ENCODE measurements at regions not wholly inside any gene's neighbourhood (a gene's known extent, or its start where the extent isn't known, plus 50 kb on each side); places are given as distances from the start of the nearest gene placed in this dataset.

DNA sequence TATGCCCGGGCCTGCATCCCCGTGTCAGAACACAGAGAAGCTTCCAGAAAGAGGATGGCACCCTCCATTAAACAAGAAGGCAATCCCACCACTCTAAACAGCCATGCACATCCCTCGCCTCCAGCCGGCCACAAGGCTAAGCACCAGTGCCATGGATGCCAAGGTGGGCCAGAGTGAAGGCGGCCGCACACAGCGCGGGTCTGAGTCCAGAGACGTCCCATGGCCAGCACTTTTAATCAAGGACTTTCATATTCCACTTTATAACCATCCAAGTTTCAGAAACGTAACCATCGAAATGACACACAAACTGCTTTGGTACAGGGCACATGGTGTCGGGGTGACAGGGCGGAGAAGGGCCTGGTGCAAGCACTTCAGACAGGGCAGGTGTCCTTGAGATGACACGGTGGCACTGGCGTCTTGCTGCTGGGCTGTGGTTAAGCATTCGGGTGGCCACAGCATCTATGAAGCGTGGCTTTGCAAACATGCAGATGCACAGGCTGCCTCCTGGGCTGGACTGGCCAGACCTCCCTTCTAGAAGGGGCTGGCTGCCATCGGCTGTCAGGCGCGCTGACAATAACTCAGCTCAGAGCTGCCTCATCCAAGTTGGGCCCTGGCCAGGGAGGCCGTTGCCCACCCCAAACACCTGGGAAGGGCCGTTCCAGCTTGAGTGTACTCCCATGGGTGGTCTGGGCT lies 117.2 kb downstream of the RFLNA start:
- no peak for DNase-seq

DNA sequence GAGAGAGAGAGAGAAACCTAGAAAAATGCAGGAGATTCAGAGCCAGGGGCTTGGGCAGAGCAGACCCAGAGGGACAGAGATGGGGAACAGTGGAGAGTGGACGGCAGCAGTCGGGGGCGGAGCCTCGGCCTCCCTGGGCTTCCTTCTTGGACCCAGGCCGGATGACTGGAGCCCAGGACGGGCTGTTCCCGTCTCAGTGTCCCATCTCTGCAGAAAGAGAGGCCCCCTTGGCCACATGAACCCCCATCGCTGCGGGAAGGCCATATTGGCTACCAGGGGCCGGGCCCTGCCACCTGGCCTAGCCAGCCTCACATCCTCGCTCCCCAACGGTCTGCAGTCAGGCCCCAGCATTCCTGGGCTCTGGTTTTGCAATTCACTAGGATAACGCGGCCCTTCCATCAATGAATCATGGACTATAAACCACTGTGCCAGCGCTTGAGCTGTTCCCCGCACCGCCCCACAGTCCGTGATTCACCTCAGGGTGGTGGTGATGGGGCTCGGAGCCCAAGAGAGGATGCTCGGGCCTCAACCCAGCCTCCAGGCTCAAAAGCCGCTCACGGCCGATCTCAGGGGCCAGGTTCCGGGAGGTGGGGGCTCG lies 116.5 kb downstream of the RFLNA start:
- DNase-seq = peak; percentile 53

DNA sequence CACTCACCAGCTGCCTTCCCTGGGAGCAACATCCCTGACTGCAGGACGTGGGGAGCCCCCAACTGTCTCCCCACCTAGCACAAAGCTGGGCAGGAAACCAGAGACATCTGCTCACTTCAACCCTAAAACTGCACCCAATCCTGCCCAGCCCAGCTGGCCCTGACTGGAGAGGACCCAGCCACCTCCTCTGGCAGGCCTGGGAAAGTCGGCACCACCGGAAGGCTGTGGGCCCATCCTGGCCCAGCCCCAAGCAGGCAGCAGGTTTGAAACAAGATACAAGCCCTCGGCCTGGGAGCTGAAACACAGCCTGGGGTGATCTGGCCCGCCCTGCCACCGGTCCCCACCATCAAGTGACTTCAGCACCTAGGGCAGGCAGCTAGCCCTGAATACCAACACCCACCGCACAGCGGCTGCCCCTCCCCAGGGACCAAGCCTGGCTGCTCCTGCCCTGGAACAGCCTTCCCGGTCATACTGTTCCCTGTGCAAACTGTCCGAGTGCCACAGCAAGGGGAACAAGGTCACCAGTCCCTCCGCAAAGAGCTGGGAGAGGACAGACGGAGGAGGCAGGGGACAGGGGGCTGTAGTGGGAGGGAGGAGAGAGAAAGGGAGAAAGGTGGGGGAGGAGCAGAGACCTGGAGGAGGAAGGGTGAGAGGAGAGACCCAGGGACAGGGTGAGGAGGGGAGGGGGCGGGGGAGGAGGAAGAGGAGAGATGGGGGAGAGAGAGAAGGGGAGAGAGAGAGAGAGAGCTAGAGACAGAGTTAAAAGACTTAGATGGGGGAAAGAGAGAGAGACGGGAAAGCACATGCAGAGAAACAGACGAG lies 115.7 kb downstream of the RFLNA start:
- no peak for DNase-seq

DNA sequence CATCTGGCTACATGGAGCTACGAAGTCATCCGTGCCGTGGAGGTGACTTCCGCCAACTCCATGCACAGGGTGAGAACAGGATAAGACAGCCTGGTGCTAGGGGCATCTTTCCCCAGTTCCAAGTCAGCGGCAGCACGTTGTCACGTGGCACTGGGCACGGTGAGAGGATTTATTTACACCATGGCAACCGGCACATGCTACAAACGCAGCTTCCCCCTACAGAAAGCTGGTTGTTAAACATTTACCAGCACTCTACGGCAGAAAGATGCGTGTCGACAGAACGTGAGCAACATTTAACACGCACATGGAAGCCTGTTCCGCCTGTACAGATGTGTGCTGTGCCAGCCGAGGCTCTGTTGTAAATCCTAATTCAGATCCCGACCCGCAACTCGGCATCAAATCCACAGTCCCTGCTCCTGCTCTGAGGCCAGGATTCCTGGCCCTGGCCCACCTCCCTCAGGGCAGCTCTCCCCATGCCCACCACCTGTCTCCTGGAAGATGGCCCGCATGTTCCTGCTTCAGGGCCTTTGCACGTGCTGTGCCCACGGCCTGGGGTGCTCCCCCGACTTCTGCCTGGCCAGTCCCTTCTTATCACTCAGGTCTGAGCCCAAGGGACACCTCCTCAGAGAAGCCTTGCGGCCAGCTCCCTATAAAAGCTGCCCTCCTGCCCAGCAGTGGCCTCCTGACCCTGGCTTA lies 114.1 kb downstream of the RFLNA start:
- no peak for DNase-seq

DNA sequence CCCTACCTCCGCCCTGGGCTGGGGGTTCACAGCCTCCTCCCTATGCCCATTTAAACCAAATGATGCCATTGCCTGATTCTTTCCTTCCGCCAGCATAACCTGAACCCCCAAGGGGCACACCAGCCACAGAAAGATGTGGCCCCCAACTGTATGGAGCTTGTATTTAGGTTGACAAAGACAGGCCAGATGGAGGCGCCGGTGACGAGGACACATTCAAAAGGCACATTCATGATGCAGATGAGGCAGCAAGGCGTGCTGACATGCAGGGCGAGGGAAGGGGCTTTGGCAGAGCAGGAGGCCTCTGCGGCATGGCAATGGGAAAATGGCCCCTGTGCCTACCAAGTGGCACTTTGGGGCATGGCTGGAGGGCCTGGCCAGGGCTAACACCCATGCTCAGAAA lies 112.2 kb downstream of the RFLNA start:
- no peak for DNase-seq

DNA sequence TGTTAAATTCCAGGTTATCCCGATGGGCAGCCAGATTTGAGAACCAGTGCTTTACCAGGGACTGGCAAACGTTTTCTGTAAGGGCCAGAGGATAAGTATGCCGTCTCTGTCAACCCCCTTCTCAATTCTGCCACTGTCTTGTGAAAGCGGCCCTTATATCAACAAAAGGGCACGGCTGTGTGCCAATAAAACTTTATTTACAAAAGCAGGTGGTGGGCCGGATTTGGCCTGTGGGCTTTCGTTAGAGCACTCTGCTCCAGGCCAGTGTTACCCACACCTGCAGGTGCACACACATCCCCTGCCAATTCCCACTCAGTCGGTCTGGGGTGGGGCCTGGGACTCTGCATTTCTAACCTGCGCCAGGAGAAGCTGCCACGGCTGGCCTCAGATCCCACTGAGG lies 111.2 kb downstream of the RFLNA start:
- no peak for DNase-seq

DNA sequence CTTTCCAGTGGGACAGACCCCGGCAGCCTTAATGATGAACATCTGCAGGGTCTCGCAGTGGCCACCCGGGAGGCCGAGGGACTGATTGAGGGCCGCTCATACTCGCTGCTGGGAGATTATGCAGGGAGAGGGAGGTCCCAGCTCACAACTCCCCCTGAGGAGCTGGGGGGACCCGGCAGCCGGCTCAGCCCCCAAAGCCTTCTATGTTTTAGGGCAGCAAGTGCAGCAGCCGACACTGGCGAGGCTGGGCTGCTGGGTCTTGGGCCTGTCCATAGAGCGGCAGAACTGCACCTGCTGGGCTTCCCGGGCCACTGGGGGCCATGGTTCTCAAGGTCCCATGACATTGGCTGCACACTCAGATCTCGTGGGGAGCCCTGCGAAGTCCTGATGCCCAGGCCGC lies 110.7 kb downstream of the RFLNA start:
- no peak for DNase-seq

DNA sequence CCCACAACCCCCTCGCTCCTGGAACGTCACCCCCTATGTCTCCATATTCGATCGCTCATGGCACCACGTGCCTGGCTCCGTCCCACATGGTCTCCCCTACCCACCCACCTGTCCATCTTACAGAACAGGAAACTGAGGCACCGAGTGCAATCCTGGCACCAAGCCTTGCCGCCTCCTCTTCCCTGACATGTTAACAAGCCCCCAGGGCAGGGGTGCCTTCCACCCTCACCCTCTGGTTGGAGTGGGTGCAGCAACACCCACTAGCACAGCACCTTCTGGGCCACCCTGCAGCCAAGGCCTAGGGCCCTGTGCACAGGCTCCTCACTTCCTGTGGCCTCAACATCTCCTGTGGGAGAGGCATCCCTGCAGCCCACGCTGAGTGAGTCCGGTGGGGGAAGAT lies 110.3 kb downstream of the RFLNA start:
- DNase-seq = no peak

DNA sequence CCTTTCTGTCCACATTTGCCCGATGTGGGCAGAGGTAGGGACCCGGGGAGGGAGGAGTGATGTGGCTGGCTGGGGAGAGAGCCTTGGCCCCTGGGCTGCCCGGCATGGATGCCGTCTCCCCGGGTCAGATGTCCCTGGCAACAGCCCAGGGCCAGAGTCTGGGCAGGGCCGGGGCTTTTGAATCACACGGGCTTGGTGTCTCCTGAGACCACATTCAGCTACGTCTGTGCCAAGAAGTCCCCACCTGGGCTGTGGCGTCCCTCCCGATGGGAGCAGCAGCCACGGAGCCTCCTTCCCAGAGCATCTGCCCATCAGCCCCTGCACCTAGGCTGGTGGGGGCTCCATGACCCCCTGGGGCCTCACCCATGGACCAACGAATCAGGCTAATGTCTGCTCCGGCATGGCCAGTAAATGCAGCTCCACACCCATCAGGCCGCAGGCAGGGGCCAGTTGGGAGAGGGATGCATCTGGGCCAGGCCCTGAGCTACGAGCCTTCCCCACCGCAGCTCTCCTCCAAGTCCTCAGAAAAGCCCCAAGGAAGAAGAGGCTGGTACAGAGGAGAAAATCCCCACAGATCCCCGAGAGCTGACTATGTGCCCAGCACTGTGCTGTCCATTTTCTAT lies 109.4 kb downstream of the RFLNA start:
- DNase-seq = no peak

DNA sequence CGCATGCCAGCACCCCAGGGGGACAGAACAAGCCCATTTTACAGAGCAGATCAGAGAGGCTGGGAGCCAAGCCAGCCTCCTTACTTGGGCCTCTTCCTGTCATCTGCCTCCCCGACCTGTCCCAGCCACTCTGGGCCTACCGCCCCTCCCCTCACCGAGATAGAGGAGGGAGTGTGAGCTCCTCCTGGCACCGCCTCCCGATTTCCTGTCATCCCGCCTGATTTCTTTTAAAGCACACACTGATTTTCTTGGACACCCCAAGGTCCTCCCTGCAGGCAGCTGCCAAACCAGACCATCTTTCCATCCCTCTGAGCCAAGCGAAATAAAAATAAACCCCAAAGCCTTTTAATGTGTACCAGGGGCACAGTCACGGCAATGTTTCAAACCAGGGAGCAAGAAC lies 108.4 kb downstream of the RFLNA start:
- DNase-seq = no peak

DNA sequence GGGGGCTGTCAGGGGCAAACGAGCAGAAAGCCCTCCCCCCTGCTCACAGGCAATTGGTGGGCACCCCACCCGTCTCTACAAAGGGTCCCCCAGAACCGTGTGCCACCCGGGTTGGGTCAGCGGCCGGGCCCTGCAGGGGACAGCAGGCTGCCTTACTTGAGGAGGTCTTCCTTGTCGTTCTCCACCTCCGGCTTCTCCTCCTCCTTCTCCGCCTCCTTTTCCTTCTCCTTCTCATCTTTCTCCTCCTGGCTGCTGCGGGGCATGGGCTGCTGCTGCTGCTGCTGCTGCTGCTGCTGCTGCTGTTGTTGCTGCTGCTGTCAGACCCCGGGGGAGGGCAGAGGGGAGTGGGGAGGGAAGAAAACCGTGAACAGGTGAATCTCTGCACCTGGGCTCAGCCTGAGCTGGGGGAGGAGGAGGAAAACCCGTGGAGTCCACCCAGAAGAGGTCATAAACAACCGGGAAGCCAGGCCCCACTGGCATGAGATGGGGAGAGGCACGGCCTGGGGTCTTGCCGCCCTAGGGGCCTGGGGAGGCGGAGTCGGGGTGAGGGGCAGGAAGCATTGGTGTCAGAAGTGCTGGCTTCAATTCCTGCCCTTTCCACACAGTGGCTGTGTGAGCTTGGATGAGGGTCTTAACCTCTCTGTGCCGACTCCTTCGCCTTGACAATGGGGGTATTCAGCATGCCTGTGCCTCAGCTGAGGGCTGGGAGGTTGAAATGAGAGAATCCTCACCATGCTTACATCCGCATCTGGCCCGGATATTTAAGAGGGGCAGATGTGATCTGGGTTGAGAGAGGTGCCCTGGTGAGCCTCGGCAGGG lies 107.6 kb downstream of the RFLNA start:
- no peak for DNase-seq

DNA sequence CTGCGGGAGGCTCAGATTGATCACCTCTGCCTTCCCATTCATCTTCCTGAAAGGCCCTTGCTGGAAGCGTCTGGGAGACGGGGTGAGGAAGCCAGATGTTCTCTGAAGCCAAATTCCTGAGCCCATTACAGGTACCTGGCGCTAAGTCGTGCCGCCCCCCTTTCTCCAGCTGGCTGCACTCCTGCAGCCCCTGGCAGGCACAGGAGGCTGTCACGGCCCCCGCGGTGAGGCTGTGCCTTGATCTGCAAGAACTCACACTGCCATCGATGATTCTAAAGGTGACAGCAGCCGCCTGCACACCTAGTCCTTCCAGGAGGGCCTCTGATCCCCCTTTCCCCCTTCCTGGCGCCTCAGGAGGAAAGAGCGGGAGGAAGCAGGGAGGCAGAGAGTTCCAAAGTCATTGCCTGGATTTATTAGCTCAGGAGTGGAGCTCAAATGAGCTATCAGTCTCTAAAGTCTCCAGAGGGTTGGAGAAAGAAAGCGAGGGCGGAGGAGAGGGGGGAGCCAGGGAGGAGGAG lies 106.9 kb downstream of the RFLNA start:
- no peak for DNase-seq

DNA sequence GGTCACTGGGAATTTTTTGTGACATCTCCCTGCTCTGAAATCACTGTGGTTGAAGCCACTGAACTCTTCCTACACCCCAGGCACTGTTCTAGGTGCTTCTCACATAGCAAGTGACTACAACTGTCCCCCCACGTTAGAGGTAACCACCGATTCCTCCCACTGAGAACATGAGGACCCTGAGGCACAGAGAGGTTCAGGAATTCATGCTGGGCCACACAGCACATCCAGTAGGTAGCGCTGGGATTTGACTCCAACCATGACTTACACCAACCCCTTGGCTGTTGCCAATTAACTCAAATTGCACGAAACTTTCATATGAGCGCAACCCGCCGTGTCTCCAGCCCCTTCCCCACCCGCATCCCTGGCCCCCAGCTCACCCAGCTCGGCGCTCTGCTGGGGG lies 105.2 kb downstream of the RFLNA start:
- no peak for DNase-seq

DNA sequence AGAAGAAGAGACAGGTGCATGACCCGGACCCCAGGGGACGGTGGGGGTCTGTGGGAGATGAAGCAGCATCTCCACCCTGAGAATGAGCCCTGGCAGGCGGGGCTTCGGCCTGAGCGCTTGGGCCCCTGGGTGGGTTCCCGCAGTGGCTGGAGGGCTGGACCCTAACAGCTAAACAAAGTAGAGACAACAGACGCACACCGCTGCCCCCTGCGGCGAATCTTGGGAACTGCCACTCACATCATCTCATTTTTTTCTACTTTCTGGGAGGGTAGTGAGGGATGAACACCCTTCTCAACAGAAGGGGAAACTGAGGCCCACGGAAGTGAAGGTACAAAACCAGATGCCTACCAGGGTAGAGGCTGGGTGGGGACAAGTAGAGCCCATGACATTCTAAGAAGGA lies 104.7 kb downstream of the RFLNA start:
- no peak for DNase-seq

DNA sequence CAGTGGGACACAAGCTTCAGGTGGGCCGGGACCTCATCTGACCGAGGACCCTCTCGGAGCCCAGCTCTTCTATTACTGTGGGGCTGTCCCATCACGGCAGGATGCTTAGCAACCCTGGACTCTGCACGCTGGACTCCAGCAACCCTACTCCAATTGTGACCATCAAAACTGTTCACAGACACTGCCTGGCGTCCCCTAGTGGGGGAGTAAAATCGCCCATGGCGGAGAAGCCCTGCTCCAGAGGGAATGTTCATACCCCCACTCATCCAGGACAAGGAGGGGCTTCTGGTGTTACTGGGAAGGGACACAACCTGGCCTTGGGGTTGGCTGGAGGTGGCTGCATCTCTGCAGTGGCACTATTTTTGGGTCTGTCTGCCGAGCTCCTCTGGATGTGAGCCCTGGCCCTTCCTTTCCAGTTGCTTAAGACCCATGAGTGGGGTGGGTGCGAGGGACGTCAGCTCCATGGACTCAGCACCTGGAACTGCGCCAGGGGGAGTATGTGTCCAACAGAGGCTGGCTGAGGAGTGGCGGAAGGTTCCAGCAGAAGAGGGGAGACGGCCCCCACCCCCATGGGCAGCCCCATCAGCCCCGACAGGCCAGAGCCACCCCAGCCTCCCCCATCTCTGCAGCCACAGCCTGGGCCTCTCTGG lies 103.8 kb downstream of the RFLNA start:
- DNase-seq = no peak

DNA sequence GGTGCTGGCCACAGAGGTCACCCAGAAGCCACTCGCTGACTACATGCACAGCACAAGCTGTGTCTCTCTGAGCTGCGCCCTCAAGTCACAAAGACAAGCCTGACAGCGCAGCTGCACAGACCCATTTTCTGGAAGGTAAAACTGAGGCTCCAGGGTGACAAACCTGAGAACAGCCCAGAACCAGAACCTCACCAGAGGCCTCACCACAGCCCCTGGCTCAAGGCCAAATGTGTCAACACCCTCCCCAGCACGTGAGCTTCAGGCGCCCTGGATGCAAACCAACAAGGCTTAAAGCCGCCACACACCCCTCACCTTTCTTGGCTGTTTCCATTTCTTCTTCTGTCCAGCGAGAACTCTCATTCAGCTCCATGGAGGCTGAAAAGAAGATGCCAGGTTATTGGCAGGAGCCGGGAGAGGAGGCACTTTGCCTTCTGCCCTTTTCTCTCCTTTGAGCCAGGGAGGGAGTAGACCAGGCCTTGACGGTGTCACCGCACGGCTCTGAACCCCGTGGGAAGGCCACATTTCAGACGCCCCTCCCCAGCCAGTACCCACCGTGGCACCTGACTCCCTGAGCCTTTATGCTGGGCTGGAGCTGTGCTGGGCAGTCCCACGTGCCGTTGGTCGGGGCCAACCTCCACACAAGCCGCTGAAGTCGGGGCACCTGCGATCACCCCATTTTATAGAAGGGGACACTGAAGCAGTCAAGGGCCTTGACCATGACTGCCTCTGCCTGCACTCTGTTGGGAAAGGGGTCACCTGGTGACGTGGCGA lies 103.1 kb downstream of the RFLNA start:
- no peak for DNase-seq

DNA sequence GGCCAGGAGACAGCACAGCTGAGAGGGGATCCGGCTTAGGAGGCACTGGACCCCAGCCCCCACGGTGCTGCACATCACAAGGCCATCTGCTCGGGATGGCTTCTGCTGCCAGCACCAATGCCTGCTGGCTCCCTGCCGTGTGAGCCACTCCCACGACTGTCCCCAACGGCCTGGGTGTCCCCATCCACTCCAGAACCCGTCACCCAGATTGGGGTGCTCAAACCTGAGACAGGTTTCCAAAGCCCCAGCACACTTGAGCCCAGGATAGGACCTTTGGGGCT lies 102.4 kb downstream of the RFLNA start:
- DNase-seq = no peak

DNA sequence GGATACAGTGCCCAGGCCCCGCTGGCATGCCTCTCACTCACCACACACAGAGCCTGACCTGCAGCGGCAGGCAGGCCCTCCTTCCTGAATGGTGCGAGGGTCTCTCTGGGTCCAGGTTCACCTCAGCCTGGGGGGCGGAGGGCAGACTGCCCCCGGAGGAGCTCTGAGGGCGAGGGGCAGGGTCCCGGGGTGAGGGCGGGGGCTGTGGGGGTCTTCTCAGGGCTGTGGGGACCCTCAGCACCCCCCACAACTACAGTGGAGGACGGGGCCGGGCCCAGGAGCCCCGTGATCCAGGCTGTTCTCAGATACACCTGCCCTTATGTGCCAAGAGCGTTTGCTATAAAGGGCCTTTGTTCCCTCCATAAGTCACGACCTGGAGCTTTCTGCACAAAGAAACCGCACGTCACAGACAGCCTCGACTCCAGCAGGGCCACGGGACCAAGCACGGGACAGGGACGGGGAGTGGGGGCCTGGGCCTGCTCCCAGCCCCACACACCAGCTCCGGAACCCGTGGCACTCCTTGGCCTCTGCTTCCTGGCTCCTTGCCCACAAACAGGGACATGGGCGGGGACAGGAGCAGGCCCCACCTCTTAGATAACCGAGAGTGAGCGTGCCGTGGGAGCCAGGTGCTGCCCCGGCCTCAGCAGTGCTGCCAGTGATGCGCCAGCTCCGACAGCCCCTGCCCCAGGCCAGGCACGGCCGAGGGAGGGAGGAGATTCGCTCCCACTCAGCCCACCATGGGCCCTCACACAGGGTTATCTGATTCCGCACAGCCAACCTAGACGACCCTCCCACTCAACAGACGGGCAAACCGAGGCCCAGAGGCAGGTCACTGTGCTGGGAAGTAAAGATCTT lies 101.9 kb downstream of the RFLNA start:
- DNase-seq = no peak

DNA sequence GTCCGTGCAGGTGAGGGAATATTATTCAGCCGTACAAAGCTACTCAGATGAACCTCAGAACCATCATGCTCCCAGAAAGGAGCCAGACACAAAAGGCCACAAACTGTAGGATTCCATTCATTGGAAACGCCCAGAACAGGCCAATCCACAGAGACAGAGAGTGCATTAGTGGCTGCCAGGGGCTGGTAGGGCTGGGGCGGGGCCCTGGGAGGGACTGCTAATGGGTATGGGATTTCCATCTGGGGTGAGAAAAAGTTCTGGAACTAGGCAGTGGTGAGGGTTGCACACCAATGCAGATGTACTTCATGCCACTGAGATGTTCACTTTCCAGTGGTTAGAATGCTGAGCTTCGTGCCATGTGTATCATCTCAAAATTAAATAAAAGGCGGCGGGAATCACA lies 101.1 kb downstream of the RFLNA start:
- no peak for DNase-seq

Measured in occipital lobe (tissue), 1 donor.